HepG2 (cell line): ENCODE measurements at regions not wholly inside any gene's neighbourhood (a gene's known extent, or its start where the extent isn't known, plus 50 kb on each side); places are given as distances from the start of the nearest gene placed in this dataset.

Source experiments
- ARNT ChIP-seq: fragments of 450-650 bp; IDR thresholded peaks from 2 replicates; pipeline ENCODE4 v1.6.1; 2017
- CTCF ChIP-seq: sonication (generic); formaldehyde crosslinking; IDR thresholded peaks from 2 replicates; pipeline ENCODE4 v1.5.0; 2020; ENCODE audit warnings: mild to moderate bottlenecking, missing genetic modification reagents, moderate library complexity
- PREB ChIP-seq: sonication (generic); formaldehyde crosslinking; IDR thresholded peaks from 2 replicates; pipeline ENCODE4 v1.4.0; 2020; ENCODE audit warnings: missing genetic modification reagents
- SSRP1 ChIP-seq: IDR thresholded peaks from 2 replicates; pipeline ENCODE4 v1.6.1; 2016; ENCODE audit warnings: control low read depth
- ZNF274 ChIP-seq: sonication (generic); formaldehyde crosslinking; IDR thresholded peaks from 2 replicates; pipeline ENCODE4 v1.5.1; 2020; ENCODE audit warnings: mild to moderate bottlenecking, missing genetic modification reagents
- ZNF441 ChIP-seq: sonication (generic); formaldehyde crosslinking; IDR thresholded peaks from 2 replicates; pipeline ENCODE4 v1.7.0; 2021; ENCODE audit warnings: missing genetic modification reagents, borderline replicate concordance
- ZNF780A ChIP-seq: sonication (generic); formaldehyde crosslinking; IDR thresholded peaks from 2 replicates; pipeline ENCODE4 v1.8.0; 2022; ENCODE audit warnings: mild to moderate bottlenecking, missing genetic modification reagents, moderate library complexity

- TF ChIP-seq ZNF274 (CRISPR knock-in tag) (no peak), ARNT (no peak), ZNF780A (CRISPR knock-in tag) (no peak), CTCF (CRISPR knock-in tag) (no peak), SSRP1 (CRISPR knock-in tag) (no peak), ZNF441 (CRISPR knock-in tag) (no peak), PREB (CRISPR knock-in tag) (no peak)
Observed at GRCh38 chr21:32884062-32884461, 112.5 kb upstream of the PAXBP1 start.
